ENCODE measurements at regions not wholly inside any gene's neighbourhood (a gene's known extent, or its start where the extent isn't known, plus 50 kb on each side); places are given as distances from the start of the nearest gene placed in this dataset.

- TF ChIP-seq ZNF501 (tag by site-specific recombination; IDR thresholded peaks at IDR 0.05): no peak
- no peak for TF ChIP-seq ZNF140 (tag by site-specific recombination; IDR thresholded peaks at IDR 0.05)
- no peak for TF ChIP-seq ZNF350 (tag by site-specific recombination; IDR thresholded peaks at IDR 0.05)
- no peak for TF ChIP-seq MZF1 (tag by site-specific recombination; IDR thresholded peaks at IDR 0.05; ENCODE audit: borderline replicate concordance)
These were observed 86.1 kb downstream of the MAGEC1 start for GRCh38 chrX:141989815-141990214.

All from HEK293 (cell line).